Vagina (tissue), 2 donors: ENCODE measurements at regions not wholly inside any gene's neighbourhood (a gene's known extent, or its start where the extent isn't known, plus 50 kb on each side); places are given as distances from the start of the nearest gene placed in this dataset.

ENCODE experiments used
- DNase-seq, 2 donors: peaks; one replicate each; pipeline ENCODE4 v3.0.0-alpha.2; 2017; ENCODE audit errors: extremely low spot score in 2 of 2
- H3K27ac ChIP-seq: fragments of 200-600 bp; sonication (generic); one replicate; pipeline ENCODE4 v1.5.1; 2019
- H3K27me3 ChIP-seq: fragments of 200-600 bp; sonication (generic); one replicate; pipeline ENCODE4 v1.5.1; 2019
- H3K36me3 ChIP-seq, 2 donors: fragments of 200-600 bp; sonication (generic); one replicate each; pipeline ENCODE4 v1.5.1; 2017 to 2019
- H3K4me1 ChIP-seq: fragments of 200-600 bp; sonication (generic); one replicate; pipeline ENCODE4 v1.5.1; 2019
- H3K4me3 ChIP-seq, 2 donors: fragments of 200-600 bp; sonication (generic); 1 replicate in 1 of 2; 2 replicates in 1 of 2; pipeline ENCODE4 v1.5.1; 2016 to 2019
- H3K9me3 ChIP-seq: fragments of 200-600 bp; sonication (generic); one replicate; pipeline ENCODE4 v1.5.1; 2019
- POLR2A ChIP-seq, 2 donors: fragments of 450-650 bp; IDR thresholded peaks; one replicate each; pipeline ENCODE4 v1.6.1; 2017; ENCODE audit warnings: antibody characterized with exemption in 2 of 2, mild to moderate bottlenecking in 2 of 2, moderate library complexity in 2 of 2
- POLR2AphosphoS5 ChIP-seq, 2 donors: sonication (generic); formaldehyde crosslinking; IDR thresholded peaks; one replicate each; pipeline ENCODE4 v1.9.0; 2017; ENCODE audit warnings: antibody characterized with exemption in 2 of 2, mild to moderate bottlenecking in 2 of 2, low read depth in 1 of 2; ENCODE audit not compliant: insufficient read depth in 1 of 2
- intact Hi-C: fragments of 100-400 bp; cut with DNase I; formaldehyde crosslinking; loops from one replicate; pipeline ENCODE4 v1.15.1; 2023
- TF ChIP-seq, protein P1 (sequence below), 3 experiments: fragments of 450-650 bp in 2 of 3; fragments of 200-600 bp in 1 of 3; sonication (generic) in 1 of 3; IDR thresholded peaks; one replicate each; pipeline ENCODE4 v1.5.1; 2017 to 2019; ENCODE audit warnings: antibody characterized with exemption in 3 of 3, mild to moderate bottlenecking in 2 of 3, moderate library complexity in 2 of 3

DNA sequence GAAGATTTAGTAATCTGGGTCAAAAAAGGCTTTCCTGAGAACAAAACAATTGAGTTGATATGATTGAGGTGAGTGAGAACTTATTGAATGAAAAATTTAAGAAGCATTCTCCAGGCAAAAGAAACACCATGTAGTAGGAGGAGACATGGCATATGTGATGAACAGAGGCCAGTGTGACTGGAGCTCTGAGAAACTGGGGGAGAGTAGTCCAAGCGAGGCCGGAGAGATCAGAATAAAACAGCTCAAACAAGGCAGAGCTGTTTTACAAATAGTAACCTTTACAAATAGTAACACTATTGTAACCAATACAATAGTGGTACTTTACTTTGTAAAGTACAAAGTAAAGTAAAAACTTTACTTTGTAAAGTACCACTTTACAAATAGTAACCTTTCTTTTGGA is 1159.1 kb downstream of the PCDH9 start:
- no peaks in the 10 kb centered on the region for H3K4me1 ChIP-seq
- no peak for DNase-seq
- no peaks in the 10 kb centered on the region for H3K9me3 ChIP-seq
- TF ChIP-seq, protein P1, sequence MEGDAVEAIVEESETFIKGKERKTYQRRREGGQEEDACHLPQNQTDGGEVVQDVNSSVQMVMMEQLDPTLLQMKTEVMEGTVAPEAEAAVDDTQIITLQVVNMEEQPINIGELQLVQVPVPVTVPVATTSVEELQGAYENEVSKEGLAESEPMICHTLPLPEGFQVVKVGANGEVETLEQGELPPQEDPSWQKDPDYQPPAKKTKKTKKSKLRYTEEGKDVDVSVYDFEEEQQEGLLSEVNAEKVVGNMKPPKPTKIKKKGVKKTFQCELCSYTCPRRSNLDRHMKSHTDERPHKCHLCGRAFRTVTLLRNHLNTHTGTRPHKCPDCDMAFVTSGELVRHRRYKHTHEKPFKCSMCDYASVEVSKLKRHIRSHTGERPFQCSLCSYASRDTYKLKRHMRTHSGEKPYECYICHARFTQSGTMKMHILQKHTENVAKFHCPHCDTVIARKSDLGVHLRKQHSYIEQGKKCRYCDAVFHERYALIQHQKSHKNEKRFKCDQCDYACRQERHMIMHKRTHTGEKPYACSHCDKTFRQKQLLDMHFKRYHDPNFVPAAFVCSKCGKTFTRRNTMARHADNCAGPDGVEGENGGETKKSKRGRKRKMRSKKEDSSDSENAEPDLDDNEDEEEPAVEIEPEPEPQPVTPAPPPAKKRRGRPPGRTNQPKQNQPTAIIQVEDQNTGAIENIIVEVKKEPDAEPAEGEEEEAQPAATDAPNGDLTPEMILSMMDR (IDR thresholded peaks at IDR 0.05), result no peak
- TF ChIP-seq POLR2A (IDR thresholded peaks at IDR 0.05), result no peak
- no peak for TF ChIP-seq POLR2AphosphoS5 (IDR thresholded peaks at IDR 0.05; ENCODE audit: insufficient read depth in 1 of 2, low read depth in 1 of 2)
- H3K36me3 ChIP-seq, result no peaks in the 10 kb centered on the region
- intact Hi-C loops, result no loop called here
- H3K27me3 ChIP-seq, result no peaks in the 10 kb centered on the region
- H3K27ac ChIP-seq, result no peak overlapping the region
- no peak overlapping the region for H3K4me3 ChIP-seq

DNA sequence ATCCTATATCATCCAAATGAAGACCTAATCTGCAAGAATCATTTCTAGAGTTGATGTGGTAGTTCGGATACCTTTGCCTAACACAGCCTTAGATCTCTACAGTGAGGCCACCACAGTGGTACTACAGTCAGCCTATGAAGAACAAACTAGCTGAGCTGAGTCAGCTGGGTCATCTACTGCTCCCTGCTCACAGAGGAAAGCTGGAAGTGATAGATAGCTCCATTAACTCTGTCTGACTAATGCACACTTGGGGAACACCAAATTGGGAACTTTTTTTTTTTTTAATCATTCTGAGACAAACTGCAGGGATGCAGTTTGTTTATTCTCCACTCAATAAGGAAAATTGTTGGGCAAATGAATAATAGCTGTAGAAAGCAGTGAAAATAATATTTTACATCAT is 1160.6 kb downstream of the PCDH9 start:
- no peaks in the 10 kb centered on the region for H3K4me1 ChIP-seq
- H3K36me3 ChIP-seq, result no peaks in the 10 kb centered on the region
- no peaks in the 10 kb centered on the region for H3K27me3 ChIP-seq
- no peak for DNase-seq
- intact Hi-C loops, result no loop called here
- no peak overlapping the region for H3K4me3 ChIP-seq
- TF ChIP-seq POLR2AphosphoS5 (IDR thresholded peaks at IDR 0.05; ENCODE audit: insufficient read depth in 1 of 2, low read depth in 1 of 2) (no peak), POLR2A (IDR thresholded peaks at IDR 0.05) (no peak)
- TF ChIP-seq, protein P1 (IDR thresholded peaks at IDR 0.05), result no peak
- no peak overlapping the region for H3K27ac ChIP-seq
- H3K9me3 ChIP-seq, result no peaks in the 10 kb centered on the region

DNA sequence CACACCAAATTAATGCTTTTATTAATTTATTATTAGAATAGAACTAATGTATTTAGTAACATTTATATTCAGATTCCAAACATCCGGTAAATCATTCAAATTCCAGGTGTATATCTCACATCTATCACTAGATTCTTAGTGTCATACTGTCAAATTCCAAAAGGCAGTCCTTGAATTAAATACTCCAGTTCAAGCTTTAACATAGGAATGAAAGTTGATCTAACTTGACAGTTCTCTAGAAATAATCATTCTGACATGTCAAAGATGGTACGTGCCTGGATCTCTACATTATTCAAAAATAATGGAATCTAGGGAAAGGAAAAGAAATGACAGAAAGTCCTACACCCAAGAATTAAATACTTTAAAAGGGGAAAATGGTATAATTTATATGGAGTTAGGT is 1161.5 kb downstream of the PCDH9 start:
- Histone ChIP-seq H3K9me3 (no peaks in the 10 kb centered on the region), H3K36me3 (no peaks in the 10 kb centered on the region), H3K27ac (no peak overlapping the region), H3K27me3 (no peaks in the 10 kb centered on the region), H3K4me1 (no peaks in the 10 kb centered on the region), H3K4me3 (no peak overlapping the region)
- TF ChIP-seq POLR2AphosphoS5 (IDR thresholded peaks at IDR 0.05; ENCODE audit: insufficient read depth in 1 of 2, low read depth in 1 of 2) (no peak), POLR2A (IDR thresholded peaks at IDR 0.05) (no peak)
- TF ChIP-seq, protein P1 (IDR thresholded peaks at IDR 0.05), result no peak
- intact Hi-C loops, result no loop called here
- DNase-seq, result no peak

DNA sequence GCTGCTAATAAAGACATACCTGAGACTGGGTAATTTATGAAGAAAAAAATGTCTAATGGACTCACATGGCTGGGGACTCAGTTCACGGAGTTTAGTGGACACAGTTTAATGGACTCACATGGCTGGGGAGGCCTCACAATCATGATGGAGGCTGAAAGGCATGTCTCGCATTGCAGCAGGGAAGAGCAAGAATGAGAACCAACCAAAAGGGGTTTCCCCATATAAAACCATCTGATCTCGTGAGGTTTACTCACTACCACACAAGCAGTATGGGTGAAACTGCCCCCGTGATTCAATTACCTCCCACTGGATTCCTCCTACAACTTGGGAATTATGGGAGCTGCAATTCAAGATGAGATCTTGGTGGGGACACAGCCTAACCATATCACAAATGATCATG is 1181.2 kb downstream of the PCDH9 start:
- no peaks in the 10 kb centered on the region for H3K4me1 ChIP-seq
- H3K9me3 ChIP-seq, result no peaks in the 10 kb centered on the region
- no peaks in the 10 kb centered on the region for H3K36me3 ChIP-seq
- H3K27ac ChIP-seq, result no peak overlapping the region
- intact Hi-C loops, result no loop called here
- TF ChIP-seq POLR2AphosphoS5 (IDR thresholded peaks at IDR 0.05; ENCODE audit: insufficient read depth in 1 of 2, low read depth in 1 of 2), result no peak
- TF ChIP-seq, protein P1 (IDR thresholded peaks at IDR 0.05), result no peak
- TF ChIP-seq POLR2A (IDR thresholded peaks at IDR 0.05), result no peak
- no peak overlapping the region for H3K4me3 ChIP-seq
- DNase-seq, result no peak
- H3K27me3 ChIP-seq, result no peaks in the 10 kb centered on the region

DNA sequence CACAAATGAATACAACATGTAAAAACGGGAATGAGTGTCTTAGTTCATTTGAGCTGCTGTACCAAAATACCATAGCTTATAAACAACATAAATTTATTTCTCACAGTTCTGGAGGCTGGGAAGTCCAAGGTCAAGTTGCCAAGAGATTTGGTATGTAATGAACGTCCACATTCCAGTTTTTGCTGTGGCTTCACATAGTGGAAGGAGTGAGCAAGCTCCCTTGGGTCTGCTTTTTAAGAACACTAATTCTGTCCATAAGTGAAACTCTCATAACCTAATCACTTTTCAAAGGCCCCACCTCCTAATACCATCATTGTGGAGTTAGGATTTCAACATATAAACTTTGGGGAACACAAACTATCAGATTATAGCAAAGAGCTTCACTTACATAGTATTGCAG is 1189.6 kb downstream of the PCDH9 start:
- Histone ChIP-seq H3K36me3 (no peaks in the 10 kb centered on the region), H3K27me3 (no peaks in the 10 kb centered on the region), H3K9me3 (no peaks in the 10 kb centered on the region), H3K27ac (no peak overlapping the region), H3K4me1 (no peaks in the 10 kb centered on the region), H3K4me3 (no peak overlapping the region)
- TF ChIP-seq POLR2A (IDR thresholded peaks at IDR 0.05) (no peak), POLR2AphosphoS5 (IDR thresholded peaks at IDR 0.05; ENCODE audit: insufficient read depth in 1 of 2, low read depth in 1 of 2) (no peak)
- TF ChIP-seq, protein P1 (IDR thresholded peaks at IDR 0.05), result no peak
- no peak for DNase-seq
- intact Hi-C loops, result no loop called here
